ENCODE measurements at regions not wholly inside any gene's neighbourhood (a gene's known extent, or its start where the extent isn't known, plus 50 kb on each side); places are given as distances from the start of the nearest gene placed in this dataset.

GRCh38 chr13:84237143-84237542 is 354.9 kb upstream of the SLITRK1 start:
- TF ChIP-seq POLR2A (IDR thresholded peaks at IDR 0.05) (no peak), CTCF (IDR thresholded peaks at IDR 0.05 in 8 of 11, conservative IDR thresholded peaks at IDR 0.05 in 3 of 11) (no peak)
